GM12874 (cell line): ENCODE measurements at regions not wholly inside any gene's neighbourhood (a gene's known extent, or its start where the extent isn't known, plus 50 kb on each side); places are given as distances from the start of the nearest gene placed in this dataset.

Experiments
- TF ChIP-seq, protein P1 (sequence below): IDR thresholded peaks from 2 replicates; pipeline ENCODE4 v1.5.1; 2011; ENCODE audit warnings: low read depth, mild to moderate bottlenecking, control low read depth, low read length, moderate library complexity; ENCODE audit not compliant: insufficient read depth

DNA sequence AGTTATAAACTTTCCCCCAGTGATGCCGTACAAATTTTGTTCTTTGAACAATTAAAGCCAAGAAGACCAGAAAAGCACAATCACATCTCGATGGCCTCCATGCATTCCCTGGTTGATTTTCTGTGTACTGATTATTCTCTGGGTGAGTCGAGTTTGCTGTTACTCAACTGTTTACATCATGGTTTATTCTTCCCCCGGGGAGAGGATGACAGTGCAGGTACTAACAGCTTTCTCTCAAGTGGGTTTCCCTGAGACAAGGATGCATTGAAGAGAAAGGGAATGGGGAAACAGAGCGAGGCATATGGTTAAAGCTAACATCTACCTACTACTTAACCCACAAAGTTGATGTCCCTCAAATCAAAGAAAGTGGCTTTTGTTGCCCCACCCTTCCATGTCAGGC, 410.8 kb upstream of the FANCL start:
- TF ChIP-seq, protein P1, sequence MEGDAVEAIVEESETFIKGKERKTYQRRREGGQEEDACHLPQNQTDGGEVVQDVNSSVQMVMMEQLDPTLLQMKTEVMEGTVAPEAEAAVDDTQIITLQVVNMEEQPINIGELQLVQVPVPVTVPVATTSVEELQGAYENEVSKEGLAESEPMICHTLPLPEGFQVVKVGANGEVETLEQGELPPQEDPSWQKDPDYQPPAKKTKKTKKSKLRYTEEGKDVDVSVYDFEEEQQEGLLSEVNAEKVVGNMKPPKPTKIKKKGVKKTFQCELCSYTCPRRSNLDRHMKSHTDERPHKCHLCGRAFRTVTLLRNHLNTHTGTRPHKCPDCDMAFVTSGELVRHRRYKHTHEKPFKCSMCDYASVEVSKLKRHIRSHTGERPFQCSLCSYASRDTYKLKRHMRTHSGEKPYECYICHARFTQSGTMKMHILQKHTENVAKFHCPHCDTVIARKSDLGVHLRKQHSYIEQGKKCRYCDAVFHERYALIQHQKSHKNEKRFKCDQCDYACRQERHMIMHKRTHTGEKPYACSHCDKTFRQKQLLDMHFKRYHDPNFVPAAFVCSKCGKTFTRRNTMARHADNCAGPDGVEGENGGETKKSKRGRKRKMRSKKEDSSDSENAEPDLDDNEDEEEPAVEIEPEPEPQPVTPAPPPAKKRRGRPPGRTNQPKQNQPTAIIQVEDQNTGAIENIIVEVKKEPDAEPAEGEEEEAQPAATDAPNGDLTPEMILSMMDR = no peak

DNA sequence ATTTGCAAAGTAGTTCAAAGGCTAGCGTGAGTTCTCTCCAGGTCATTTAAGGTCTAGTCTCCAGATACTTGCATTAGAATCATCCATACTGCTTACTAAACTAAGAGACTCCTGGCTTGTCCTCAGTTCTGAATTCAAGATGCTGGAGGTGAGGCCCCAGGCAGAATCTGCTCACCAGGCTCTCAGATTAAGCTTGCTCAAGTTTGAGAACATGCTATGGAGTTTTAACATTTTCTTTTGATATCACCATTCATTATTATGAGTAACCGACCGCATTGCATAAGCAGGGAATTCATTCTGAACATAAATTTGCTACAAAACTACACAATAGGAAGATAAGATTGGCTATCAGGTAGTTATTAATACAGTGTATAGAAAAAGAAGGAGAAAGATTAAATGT, 409.7 kb upstream of the FANCL start:
- TF ChIP-seq, protein P1 = no peak

DNA sequence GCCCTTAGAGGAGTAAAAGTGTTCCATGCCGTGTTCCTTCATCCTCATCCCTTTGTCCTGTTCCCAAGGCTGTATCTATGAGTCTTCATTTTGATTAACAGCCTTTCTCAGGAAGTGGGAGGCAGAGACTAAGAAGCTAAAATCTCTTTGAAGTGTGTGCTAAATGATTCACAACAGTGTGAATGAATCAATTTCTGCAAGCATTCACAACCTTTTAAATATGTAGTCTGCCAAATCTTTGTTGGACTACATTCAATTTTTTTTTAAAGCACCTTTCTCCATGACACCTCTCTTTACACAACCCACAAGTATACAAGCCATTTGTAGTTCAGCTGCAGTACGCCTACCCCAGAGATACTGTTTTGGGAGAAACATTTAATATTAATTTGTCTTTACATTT, 408.6 kb upstream of the FANCL start:
- TF ChIP-seq, protein P1 = no peak

DNA sequence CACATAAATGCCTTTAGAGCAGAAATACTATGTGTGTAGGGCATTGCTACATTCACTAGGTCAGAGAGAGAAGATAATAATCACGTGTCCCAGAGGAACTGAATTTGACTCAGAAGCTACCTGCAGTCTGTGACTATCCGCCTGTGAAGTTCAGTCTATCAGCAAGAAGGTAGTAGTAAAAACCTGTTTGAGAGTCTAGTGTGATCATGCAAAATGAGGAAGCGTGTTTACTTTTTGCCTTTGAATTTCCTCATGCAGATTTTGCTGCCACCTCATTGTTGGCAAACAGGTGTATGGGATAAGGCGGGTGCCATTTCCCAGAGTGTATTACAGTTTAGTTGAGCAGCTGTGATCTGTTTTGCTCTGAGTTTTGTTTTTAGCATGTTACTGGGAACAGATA, 403.9 kb upstream of the FANCL start:
- TF ChIP-seq, protein P1 = no peak

DNA sequence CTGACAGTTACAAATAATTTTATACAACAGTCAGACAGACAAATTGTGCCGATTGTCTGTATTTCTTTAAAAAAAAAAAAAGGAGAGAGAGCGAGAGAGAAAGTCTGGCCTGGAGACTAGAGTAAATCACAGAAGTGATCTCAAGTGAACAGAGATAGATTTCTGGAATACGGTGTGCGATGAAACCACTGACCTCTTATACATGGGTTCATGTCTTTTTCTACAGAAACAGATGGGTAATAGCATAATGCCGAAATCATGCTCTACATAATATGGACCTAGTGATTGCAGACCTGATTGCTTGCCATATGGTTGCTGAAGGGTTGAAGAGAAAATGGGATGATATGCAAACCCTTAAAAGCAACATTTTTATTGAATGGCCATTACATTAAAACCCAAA, 403.3 kb upstream of the FANCL start:
- TF ChIP-seq, protein P1 = no peak

DNA sequence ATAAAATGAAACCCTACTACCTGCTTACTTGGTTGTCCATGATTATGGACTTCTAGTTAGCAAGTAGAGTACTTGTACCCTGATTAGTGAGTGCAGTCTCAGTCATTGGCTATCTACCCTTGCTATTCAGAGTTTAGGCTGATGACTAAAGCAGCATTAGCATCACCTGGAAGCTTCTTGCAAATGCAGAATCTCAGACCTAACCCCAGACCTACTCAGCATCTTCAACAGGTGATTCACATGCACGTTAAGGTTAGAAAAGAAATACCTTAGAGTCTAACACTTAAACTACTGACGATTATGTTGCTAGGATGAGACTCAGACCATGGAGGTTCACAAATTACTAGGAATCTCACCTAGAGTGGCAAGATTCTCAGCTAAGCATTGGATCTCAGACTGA, 399.9 kb upstream of the FANCL start:
- TF ChIP-seq, protein P1 = no peak

DNA sequence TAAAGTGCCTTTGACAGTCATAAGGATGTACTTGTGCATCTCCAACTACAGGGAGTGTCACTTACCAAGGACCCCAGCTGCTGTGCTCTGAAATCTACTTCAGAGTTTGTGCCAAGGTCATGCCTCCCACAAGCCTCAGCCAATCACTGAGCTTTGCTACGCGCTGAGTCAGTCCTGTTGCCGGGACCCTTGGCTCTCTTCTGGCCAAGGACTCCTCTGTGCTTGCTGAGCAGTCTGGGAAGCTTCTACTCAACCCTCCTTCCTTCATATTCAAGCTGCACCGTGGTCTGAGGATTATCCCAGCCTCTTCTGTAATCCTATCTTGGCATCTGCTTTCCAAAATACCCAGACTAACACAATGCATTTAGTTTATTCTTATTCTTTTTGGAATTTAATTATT, 398.9 kb upstream of the FANCL start:
- TF ChIP-seq, protein P1 = no peak

DNA sequence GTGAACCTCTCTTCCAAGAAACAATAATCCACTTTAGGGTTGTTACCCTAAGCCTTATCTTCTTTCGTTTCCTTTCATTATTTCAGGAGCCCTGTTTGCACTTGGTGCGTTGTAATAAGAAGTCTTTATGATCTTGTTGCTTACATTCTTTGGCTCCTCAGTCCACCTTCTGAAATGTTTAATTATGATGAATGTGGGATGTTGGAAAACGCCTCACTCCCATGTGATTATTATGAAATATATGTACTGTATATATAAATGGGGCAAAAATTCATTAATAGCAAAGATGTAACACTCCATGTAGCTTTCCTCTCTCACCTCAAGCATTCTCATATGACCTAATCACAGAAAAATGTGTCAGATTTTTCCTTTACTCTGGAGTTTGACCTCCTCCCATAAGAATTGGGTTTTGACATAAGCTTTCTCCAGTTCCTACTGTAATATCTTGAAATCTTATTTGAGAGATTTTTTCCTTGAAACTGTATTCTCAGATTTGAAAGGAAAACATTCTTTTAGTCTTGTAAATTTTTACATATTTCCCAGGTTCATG, 397.2 kb upstream of the FANCL start:
- TF ChIP-seq, protein P1 = no peak
